ENCODE measurements at regions not wholly inside any gene's neighbourhood (a gene's known extent, or its start where the extent isn't known, plus 50 kb on each side); places are given as distances from the start of the nearest gene placed in this dataset.
"Not testable (repeated sequence)": the region's sequence is repeated elsewhere in the genome, so short reads cannot be mapped to it uniquely, and the experiment has no call there.

- not testable (repeated sequence) for TF ChIP-seq CTCF (IDR thresholded peaks at IDR 0.05; ENCODE audit: control extremely low read depth in 1 of 3, insufficient read depth in 1 of 3, low read depth in 1 of 3, low read length in 3 of 3); RFX5 (IDR thresholded peaks at IDR 0.05; ENCODE audit: borderline replicate concordance, low read depth, low read length); HDAC2 (IDR thresholded peaks at IDR 0.05; ENCODE audit: borderline replicate concordance in 1 of 2, low read depth in 2 of 2, low read length in 2 of 2)
Measured at GRCh38 chr1:10922315-10923060, 90.0 kb upstream of the TARDBP start.

Measured in H1 (cell line).